Inferior parietal cortex (tissue), 1 donor: ENCODE measurements at regions not wholly inside any gene's neighbourhood (a gene's known extent, or its start where the extent isn't known, plus 50 kb on each side); places are given as distances from the start of the nearest gene placed in this dataset.
"Not testable (repeated sequence)": the region's sequence is repeated elsewhere in the genome, so short reads cannot be mapped to it uniquely, and the experiment has no call there.

Source experiments
- DNase-seq: peaks from one replicate; pipeline ENCODE4 v3.0.0-alpha.2; 2016; ENCODE audit errors: extremely low spot score

DNA sequence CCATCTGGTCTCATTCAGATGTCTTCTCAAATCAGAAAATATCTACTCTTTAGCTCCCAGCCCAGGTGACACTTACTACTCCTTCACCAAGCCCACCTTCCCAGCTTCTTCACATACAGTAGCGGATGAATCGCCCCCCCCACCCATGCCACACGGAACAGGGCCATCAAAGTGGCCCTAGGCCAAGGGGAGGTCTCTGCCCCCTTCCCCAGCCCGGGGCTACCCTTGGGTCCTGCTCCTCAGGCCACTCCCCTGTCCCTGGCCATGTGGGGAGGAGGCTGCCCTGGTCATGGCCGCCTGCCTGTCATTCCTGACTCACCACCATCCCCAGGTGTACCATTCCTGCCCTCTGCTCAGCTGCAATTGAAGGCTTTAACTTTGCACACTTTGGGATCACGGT is 142.8 kb downstream of the NECTIN1 start:
- no peak for DNase-seq

DNA sequence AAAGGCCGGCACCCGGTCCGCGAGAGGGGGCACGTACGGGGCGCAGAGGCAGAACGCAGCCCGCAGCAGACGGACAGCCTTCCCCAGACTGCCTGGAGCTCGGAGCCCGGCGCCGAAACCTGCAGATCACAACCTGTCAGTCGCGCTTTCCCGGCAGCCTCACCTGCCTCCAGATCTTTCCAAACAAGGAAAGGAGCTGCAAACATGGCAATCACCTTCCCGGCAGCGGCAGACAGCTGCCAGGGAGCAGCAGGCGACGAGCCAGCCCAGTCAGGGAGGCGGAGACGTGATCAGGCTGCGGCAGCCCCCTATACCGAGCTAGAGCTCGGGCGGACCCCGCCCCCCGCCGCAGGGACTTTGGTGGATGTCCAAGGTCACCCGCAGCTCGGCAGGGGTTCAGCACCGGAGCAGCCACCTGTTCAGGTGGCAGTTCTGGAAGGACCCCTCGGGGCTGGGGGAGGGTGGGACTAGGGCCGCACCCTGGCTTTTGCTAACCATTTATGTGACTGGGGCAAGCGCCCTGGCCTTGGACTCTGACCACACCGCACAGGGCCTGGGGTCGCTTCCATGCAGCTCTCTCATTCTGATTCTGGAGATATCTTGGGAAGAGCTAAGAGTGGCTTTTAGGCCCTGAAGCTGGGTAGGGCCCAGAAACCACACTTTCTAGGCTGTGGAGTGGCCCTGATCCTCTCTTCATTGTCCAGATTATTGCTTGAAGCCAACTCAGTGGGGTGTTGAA is 143.8 kb downstream of the NECTIN1 start:
- DNase-seq = no peak

DNA sequence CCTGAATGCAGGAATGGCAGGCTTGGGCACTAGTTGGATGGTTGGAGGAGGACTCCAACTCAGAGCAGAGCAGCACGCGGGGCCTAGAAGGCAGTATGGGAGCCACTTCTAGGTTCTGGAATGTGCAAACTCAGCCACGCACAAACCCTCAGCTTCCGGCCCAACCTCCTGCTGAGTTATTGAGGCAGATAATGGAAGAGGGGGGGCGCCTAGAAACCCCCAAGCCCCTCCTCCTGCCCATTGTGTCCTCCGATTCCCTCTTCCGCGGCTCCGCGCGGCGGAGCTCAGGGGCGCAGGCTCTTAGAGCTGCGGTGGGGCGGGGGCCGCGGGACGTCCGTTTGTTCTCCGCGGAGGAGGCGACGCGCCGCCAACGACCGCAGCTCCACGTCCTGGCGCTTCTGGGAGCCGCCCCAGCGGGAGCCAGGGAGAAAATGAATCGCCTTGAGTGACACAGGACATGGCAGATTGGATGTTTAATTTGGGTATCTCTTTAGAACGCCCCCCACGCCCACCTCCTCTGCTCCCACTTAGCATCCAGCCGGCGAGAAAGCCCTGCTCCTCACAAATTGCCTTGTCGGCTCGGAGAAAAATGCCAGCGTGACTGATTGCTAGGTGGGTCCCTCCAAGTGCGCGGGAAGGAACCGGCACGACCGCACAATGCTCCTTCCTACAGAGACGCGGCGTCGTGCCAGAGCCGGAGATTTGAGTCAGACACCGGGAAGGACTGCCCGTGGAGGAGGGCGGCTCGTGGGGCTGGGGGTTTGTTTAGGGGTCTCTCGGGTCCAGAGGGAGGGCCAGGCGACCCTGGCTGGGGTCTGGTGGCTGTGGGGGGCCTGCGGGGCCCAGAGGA is 144.6 kb downstream of the NECTIN1 start:
- DNase-seq = peak; percentile 50

DNA sequence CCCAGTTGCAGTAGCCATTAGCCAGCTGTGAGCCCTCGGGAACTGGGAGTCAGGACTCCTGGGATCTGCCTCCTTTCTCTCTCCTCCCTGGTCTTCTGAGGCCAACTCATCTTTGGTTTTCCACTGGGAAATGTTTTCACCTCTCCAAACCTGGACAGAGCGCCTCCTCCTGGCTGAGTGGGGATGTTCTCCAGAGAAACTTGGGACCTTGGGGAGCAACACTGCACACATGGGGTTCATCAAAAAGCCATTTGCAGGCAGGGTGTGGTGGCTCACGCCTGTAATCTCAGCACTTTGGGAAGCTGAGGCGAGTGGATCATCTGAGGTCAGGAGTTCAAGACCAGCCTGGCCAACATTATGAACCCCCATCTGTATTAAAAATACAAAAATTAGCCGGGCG is 145.4 kb downstream of the NECTIN1 start:
- DNase-seq = no peak

DNA sequence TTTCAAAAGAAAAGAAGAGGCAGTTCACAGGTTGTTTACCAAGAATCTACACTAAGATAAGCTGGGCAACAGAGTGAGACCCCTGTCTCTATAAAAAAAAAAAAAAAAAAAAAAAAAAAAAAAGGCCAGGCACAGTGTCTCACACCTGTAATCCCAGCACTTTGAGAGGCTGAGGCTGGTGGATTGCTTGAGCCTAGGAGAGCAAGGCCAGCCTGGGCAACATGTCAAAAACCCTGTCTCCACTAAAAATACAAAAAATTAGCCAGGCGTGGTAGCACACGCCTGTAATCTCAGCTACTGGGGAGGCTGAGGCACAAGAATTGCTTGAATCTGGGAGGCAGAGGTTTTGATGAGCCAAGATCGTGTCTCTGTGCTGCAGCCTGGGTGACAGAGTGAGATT is 147.6 kb downstream of the NECTIN1 start:
- not testable (repeated sequence) for DNase-seq

DNA sequence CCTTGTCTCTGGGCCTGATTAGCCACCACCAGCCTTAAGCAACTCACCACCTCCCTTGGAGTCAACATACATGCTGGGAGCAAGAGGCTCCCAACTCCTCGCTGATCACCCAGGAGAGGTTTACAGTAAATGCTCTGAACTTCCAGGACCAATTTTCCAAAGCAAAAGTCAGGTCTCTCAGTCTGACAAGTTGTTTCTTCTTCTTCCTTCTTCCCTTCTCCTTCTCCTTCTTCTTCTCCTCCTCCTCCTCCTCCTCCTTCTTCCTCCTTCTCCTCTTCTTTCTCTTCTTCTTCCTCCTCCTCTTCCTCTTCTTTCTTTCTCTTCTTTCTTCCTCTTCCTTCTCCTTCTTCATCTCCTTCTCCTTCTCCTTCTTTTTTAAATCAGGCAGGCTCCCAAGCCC is 148.2 kb downstream of the NECTIN1 start:
- no peak for DNase-seq

DNA sequence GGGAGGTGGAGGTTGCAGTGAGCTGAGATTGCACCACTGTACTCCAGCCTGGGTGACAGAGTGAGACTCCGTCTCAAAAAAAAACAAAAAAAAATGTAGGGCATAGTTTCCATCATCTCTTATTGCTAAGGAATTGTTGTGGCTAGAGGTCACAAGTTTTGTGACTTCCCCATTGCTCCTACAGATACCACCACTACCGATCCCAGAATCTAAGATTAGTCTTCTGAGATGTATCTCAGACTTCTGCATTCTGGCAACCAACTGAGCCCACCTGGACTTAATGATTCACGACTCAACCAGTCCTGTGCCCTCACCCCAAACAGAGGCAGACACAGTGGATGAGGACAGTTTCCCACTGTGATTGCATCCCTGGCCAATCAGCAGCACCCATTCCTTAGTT is 148.9 kb downstream of the NECTIN1 start:
- DNase-seq = no peak

DNA sequence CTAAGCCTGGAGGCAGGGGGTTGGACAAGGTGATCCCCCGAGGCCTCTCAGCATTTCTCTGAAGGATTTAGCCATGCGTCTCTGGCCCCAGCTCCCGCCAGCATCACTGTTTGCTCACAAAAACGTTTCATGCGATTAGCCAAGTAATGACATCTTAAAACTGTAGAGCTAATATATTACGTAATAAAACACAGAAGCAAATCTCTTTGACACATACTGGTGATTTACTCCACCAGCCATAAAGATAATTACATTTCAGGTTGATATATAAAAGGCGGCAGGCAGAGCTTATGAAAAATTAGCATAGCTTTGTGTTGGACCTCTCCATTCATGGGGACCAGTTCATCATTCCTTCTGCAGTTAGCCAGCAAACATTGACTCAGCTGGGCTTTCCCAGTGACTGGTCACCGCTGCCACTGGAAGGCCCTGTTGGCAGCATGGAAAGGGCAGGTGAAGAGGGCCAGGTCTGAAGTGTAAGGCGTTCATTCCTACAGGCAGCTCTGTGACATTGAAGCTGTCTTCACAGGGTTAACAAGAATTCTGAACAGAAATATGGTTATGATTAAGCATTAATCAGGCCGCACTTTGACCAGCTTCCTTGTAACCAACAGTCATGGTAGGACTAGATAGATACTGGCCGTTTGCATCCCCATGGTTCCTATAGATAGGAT is 150.3 kb downstream of the NECTIN1 start:
- DNase-seq = no peak

DNA sequence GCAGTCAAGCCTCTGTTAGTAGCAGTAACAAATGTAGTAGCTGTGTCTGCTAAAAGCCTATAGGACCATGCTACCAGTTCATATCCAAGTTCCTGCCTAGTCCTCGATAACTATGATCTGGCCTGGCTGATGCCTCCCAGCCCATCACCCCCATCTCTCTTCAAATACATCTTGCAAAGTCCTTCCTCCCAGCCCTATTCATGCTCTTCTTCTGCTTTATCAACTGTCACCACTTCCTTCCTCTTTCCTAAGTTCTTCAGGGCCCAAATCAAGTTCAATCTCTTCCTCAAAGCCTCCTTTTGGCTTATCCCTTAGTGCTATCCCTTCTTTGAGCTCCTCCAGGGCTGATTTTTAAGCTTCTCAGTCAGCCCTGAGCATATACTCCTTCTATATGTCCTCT is 150.9 kb upstream of the THY1 start:
- no peak for DNase-seq

DNA sequence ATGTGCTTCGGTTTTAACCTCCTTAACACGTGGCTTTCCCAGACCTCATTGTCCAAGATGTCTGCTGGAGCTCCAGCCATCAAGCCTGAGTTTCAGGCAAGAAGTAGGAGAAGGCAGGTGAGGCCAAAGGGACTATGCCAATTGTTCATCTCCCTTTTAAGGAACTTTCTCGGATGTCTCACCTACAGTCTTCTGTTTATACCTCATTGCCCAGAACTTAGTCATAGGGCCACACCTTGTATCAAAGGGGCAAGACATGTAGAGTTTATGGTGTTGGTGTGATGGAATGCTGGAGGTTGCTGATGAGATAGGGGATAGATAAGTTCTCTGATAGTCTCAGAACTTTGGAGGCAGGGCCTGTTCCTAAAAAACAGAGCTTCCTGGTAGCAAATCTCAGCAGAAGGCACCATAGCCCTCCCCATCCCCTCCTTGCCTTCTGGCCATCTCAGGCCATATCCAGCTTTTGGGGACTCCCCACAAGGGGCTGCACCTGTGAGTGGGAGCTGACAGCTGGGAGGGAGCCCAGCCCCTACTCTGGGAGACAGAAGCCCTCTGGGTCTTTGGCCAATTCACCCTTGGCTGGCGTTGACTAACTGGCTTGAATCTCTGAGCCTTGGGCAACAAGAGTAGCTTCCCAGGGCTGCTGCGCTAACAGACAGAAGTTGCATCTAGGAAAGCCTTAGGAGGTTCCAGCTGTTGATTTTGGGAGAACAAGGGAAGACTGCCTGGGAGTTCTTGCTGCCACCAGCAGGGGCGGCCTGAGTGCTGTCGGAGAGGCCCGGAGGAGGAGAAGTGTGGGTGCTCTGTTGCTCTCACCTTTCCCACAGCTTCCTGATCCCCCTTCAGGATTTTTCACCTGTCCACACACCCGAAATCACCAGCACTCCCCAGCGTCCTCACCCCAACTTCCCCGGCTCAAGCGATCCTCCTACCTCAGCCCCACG is 149.8 kb upstream of the THY1 start:
- DNase-seq = no peak

DNA sequence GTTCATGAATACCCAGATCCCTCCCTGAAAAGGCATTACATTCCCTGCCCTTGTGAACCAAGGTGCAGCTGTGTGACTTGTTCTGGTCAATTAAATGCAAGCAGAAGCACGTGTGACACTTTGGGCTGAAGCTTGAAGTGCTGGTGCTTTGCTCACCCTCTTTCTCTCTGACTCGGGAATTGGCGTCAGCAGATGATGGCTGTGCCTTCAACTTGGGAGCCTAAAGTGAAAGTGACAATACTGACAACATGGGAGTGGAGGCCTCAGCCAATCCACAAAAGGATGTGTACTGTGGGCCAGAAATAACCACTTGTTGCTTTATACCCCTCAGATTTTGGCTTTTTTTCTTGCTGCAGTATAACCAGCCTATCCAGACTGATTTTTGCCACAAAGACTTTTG is 148.3 kb upstream of the THY1 start:
- DNase-seq = no peak

DNA sequence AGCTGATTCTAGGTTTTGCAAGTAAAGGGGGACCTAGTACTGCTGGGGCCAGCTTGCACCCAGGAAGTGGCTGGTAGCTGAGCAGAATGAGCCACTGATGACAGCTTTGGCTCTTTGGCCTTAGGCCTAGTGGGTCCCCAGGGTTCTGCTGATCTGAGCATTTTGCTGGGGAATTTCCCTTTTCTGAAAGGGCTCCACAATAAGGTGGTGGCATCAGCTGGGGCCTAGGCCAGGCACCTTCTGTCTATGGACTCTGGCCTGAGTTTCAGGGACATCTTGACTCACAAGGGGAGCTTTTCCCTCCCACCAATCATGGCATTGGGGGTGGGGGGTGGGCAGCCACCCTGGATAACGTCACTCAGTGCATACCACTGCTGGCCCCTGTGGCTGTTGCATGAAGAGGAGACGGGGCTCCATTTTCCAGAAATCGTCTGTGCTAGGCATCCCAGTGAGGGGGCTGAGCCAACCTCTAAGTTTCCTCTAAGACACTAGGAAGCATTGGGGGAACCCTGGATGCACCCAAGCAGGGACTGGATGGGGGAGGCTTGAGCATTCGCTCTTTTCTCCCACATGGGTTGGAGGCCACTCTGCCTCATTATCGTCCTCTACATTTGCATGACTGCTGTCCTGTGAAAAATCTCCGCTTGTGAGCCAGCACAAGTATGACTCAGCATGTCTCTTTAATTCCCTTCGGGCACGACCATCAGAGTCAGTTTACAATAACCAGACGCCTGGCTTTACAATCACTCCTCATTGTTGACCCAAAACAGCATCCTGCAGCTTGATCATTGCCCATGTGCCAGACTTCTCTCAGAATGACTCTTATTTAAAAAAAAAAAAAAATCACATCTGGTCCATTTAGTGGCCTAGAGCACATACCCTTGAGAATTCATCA is 145.0 kb upstream of the THY1 start:
- DNase-seq = peak; percentile 38

DNA sequence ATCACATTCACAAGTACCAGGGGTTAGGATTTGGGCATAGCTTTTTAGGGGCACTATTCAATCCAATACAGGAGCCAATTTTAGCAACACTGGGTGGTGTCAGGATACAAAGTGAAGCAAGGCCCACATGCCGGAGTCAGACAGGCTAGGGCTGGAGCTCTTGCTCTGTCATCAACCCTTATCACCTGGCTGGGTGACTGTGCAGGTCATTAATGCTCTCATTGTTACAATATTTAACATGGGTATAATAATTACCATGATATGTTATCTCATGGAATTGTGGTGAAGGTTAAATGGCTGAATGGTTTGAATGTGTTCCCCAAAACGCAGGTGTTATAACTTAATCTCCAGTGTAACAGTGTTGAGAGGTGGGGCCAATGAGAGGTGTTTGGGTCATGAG is 143.3 kb upstream of the THY1 start:
- DNase-seq = no peak

DNA sequence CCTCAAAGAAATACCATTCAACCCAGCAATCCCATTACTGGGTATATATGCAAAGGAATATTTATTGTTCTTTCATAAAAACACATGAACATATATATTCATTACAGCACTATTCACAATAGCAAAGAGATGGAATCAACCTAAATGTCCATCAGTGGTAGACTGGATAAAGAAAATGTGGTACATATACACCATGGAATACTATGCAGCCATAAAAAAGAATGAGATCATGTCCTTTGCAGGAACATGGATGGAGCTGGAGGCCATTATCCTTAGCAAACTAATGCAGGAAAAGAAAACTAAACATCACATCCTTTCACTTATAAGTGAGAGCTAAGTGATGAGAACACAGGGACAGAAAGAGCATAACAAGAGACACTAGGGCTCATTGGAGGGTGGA is 142.7 kb upstream of the THY1 start:
- not testable (repeated sequence) for DNase-seq

DNA sequence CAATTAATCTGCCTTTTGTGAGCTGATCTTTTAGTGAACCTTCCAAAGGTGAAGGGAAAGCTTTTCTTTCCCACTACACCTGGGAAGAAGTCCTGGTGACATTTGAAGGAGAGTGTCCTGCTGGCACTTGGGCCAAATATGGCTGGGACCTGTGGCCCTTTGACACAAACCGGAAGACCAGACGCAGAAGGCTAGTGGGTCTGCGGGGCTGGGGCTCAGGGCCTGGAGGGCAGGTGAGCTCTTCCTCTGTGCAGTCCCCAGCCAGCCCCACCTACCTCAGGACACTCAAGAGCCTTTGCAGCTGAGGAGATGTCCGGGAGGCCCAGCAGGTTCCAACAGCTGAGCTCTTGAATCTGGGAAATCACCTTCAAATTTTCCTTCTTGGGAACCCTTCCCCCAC is 138.0 kb upstream of the THY1 start:
- no peak for DNase-seq

DNA sequence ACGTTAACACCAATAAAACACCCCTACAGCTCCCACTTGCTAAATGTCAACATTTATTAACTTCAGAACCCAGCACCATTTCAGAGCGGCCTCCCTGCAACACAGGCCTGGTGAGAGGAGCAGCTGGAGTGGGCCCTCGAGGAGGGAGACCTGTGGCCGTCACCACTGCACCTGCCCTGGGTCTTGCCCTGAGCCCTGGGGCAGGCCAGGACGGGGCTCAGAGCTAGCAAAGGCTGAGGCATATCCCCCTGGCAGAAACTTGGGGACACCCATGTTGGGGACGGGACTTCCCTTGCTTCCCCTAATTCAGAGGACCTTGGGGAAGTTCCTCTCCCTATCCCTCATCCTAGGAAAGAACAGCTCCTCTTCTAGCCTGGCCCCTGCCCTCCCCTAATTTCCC is 137.3 kb upstream of the THY1 start:
- DNase-seq = no peak

DNA sequence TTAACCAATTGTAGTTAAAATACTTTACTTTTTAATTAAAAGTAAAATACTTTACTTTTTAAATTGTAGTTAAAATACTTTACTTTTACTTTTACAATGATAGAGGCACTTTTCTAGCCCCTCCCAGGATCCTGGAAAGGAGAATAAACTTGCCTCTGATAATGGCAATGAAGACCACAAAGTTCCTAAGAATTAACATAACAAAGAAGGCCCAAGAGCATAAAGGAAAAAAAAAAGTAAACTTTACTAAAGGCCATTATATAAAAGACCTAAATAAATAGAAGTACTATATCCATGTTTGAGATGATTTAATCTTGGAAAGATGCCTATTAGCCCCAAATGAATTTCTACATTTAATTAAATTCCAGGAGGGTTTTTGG is 129.1 kb upstream of the THY1 start:
- DNase-seq = no peak

DNA sequence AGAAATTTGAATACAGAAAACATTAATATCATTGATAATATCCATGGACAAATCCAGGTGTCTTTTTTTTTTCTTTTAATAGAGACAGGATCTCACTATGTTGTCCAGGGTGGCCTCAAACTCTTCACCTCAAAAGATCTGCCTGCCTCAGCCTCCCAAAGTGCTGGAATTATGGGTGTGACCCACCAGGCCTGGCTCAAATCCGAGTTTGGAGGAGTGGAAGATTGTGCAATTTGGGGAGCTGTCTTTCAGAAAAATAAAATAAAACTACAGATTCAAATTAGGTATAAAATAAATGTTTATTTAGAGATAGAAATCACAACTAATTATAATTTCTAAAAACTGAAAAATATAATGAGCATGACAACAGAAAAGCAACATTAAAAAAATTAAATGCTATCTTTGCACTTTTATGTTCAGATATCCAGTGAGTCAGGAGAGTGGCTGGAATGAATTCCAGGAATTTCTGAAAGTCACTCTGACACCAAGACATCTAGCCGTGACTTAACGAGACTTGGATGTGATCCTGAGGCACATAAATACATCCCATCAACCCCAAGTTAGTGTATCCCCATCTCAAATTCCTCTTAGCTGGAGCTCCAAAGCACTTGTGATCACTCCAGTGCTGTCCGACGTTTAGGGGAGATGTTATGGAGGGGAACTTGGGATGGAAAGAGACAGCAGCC is 128.6 kb upstream of the THY1 start:
- DNase-seq = no peak

DNA sequence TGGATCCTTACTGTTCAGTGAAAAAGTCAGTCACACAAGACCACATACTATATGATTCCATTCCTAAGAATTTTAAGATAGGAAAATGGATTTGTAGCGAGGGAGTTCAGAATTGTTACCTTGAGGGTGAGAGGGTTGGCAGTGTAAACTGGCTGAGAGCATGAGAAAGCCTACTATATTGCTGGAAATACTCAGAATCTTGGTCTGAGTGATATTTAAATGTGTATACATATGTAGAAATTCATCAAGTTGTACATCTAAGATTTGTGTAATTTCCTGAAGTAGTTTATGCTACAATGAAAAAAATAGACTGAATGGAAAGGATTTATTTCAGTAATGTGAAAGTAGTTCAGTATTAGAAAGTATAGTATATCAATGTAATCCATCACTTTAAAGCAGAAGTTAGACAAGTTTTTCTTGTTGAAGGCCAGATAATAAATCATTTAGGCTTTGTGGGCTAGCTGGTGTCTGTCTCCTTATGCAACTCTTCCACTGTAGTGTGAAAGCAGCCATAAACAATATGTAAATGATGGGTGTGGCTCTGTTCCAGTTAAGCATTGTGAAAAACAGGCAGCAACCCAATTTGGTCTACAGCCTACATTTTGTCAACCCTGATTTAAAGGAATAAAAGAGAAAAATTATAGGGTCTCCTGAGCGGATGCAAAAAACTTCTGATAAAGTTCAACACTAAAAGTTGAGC is 127.2 kb upstream of the THY1 start:
- DNase-seq = no peak
